ENCODE measurements at regions not wholly inside any gene's neighbourhood (a gene's known extent, or its start where the extent isn't known, plus 50 kb on each side); places are given as distances from the start of the nearest gene placed in this dataset.

- Mint-ChIP-seq H3K27ac (no peak overlapping the region), H3K27me3 (ENCODE audit: low read depth in 2 of 2) (no peaks in the 10 kb centered on the region), H3K4me1 (no peaks in the 10 kb centered on the region), H3K9me3 (peaks cover 4 to 18% of the 10 kb centered on the region in 2 donors), H3K36me3 (no peaks in the 10 kb centered on the region), H3K4me3 (no peak overlapping the region)
- ATAC-seq (no peak), DNase-seq (no peak)
- Histone ChIP-seq H3K4me1 (ENCODE audit: control insufficient read depth, insufficient read depth, low read length) (no peaks in the 10 kb centered on the region), H3K27ac (ENCODE audit: low read length) (no peak overlapping the region), H3K36me3 (ENCODE audit: control insufficient read depth, insufficient read depth, low read length) (no peaks in the 10 kb centered on the region), H3K4me3 (ENCODE audit: low read length) (no peak overlapping the region), H3K9me3 (ENCODE audit: control insufficient read depth, insufficient read depth, low read length) (peaks cover 8% of the 10 kb centered on the region), H3K27me3 (ENCODE audit: control insufficient read depth, insufficient read depth, low read length) (no peaks in the 10 kb centered on the region)
- intact Hi-C loops (cut with micrococcal nuclease): no loop called here
- WGBS (ENCODE audit: insufficient coverage): no CpG with 5 or more reads among the region's 1 CpG
- TF ChIP-seq CTCF (IDR thresholded peaks at IDR 0.05): no peak
These were observed 681.9 kb upstream of the ARRDC3 start for GRCh38 chr5:92064993-92065392.

DNA sequence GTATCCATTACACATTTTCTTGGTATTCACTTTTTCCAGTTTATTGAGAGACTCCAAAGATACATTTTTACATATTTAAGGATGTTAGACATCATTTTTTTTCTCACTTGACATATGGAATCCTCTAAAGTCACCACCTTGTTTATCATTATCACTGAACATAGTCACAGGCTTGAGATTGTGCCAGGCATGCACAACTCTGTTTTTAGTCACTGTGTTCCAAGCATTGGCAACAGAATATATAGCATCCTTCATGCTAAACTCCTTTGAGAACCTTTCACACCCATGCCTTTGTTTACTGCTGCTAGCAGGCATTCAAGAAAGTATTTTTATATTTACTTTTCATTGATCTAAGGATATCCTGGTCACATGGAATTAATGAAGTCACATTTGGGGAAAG, 668.6 kb upstream of the ARRDC3 start:
- Mint-ChIP-seq H3K4me3 (no peak overlapping the region), H3K27ac (no peak overlapping the region), H3K27me3 (ENCODE audit: low read depth in 2 of 2) (no peaks in the 10 kb centered on the region), H3K9me3 (peaks cover 10 to 11% of the 10 kb centered on the region in 2 donors), H3K4me1 (no peaks in the 10 kb centered on the region), H3K36me3 (no peaks in the 10 kb centered on the region)
- Histone ChIP-seq H3K36me3 (ENCODE audit: control insufficient read depth, insufficient read depth, low read length) (no peaks in the 10 kb centered on the region), H3K4me3 (ENCODE audit: low read length) (no peak overlapping the region), H3K27me3 (ENCODE audit: control insufficient read depth, insufficient read depth, low read length) (no peaks in the 10 kb centered on the region), H3K4me1 (ENCODE audit: control insufficient read depth, insufficient read depth, low read length) (no peaks in the 10 kb centered on the region), H3K9me3 (ENCODE audit: control insufficient read depth, insufficient read depth, low read length) (no peaks in the 10 kb centered on the region), H3K27ac (ENCODE audit: low read length) (no peak overlapping the region)
- ATAC-seq (no peak), DNase-seq (no peak)
- intact Hi-C loops (cut with micrococcal nuclease): no loop called here
- TF ChIP-seq CTCF (IDR thresholded peaks at IDR 0.05): no peak

GRCh38 chr5:92050970-92051369, 667.9 kb upstream of the ARRDC3 start:
- Histone ChIP-seq H3K27me3 (ENCODE audit: control insufficient read depth, insufficient read depth, low read length) (no peaks in the 10 kb centered on the region), H3K4me3 (ENCODE audit: low read length) (no peak overlapping the region), H3K27ac (ENCODE audit: low read length) (no peak overlapping the region), H3K4me1 (ENCODE audit: control insufficient read depth, insufficient read depth, low read length) (no peaks in the 10 kb centered on the region), H3K9me3 (ENCODE audit: control insufficient read depth, insufficient read depth, low read length) (no peaks in the 10 kb centered on the region), H3K36me3 (ENCODE audit: control insufficient read depth, insufficient read depth, low read length) (no peaks in the 10 kb centered on the region)
- Mint-ChIP-seq H3K4me1 (no peaks in the 10 kb centered on the region), H3K27ac (no peak overlapping the region), H3K36me3 (no peaks in the 10 kb centered on the region), H3K27me3 (ENCODE audit: low read depth in 2 of 2) (no peaks in the 10 kb centered on the region), H3K4me3 (no peak overlapping the region), H3K9me3 (peaks cover 13% of the 10 kb centered on the region in 2 donors)
- DNase-seq (no peak), ATAC-seq (no peak)
- WGBS (ENCODE audit: insufficient coverage): 92% methylated on average over 2 of the region's 2 CpGs
- intact Hi-C loops (cut with micrococcal nuclease): no loop called here
- no peak for TF ChIP-seq CTCF (IDR thresholded peaks at IDR 0.05)

DNA sequence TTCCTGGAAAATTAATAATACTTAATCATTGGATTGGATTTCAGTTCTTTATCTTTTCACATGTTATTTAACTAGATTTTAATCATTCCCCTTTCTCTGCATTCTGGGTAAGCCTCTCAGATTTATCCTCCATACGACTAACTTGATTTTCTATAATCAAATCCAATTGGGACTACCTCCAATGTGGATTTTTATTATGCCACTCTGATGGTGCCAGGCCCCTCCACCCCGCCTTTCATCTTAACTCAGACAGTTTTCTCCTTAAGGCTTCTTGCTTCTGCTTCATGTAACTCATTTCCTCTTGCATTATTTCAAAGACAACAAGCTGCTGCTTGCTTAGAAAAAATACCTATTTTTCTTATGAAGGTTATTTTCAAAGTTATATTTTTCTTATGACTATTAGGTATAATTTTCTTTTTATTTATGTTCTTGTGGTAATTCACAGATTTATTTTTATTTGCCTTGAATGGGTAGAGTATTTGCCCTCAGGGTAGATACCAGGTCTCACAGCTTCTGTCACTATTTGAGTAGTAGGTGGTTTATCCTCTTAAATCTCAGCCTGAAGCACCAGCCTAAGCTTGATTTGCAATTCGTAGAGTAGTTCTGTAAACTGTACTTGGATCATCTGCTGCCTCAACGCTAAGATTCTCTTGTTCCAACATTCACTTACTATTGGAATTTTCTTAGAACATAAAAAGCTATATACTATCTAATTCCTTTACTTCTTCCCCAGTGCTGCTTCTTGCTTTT, 659.0 kb upstream of the ARRDC3 start:
- no peaks in the 10 kb centered on the region for H3K9me3 ChIP-seq (ENCODE audit: control insufficient read depth, insufficient read depth, low read length)
- TF ChIP-seq CTCF (IDR thresholded peaks at IDR 0.05): no peak
- Mint-ChIP-seq H3K27ac (no peak overlapping the region), H3K9me3 (peaks cover 12 to 13% of the 10 kb centered on the region in 2 donors), H3K4me1 (no peaks in the 10 kb centered on the region), H3K27me3 (ENCODE audit: low read depth in 2 of 2) (no peaks in the 10 kb centered on the region), H3K4me3 (no peak overlapping the region), H3K36me3 (no peaks in the 10 kb centered on the region)
- ATAC-seq (no peak), DNase-seq (no peak)
- 73% methylated on average over 4 of the region's 4 CpGs for WGBS (ENCODE audit: insufficient coverage)
- no peaks in the 10 kb centered on the region for H3K27me3 ChIP-seq (ENCODE audit: control insufficient read depth, insufficient read depth, low read length)
- no peak overlapping the region for H3K27ac ChIP-seq (ENCODE audit: low read length)
- no peaks in the 10 kb centered on the region for H3K36me3 ChIP-seq (ENCODE audit: control insufficient read depth, insufficient read depth, low read length)
- no peaks in the 10 kb centered on the region for H3K4me1 ChIP-seq (ENCODE audit: control insufficient read depth, insufficient read depth, low read length)
- intact Hi-C loops (cut with micrococcal nuclease): no loop called here
- no peak overlapping the region for H3K4me3 ChIP-seq (ENCODE audit: low read length)
